ENCODE measurements at regions not wholly inside any gene's neighbourhood (a gene's known extent, or its start where the extent isn't known, plus 50 kb on each side); places are given as distances from the start of the nearest gene placed in this dataset.

DNA sequence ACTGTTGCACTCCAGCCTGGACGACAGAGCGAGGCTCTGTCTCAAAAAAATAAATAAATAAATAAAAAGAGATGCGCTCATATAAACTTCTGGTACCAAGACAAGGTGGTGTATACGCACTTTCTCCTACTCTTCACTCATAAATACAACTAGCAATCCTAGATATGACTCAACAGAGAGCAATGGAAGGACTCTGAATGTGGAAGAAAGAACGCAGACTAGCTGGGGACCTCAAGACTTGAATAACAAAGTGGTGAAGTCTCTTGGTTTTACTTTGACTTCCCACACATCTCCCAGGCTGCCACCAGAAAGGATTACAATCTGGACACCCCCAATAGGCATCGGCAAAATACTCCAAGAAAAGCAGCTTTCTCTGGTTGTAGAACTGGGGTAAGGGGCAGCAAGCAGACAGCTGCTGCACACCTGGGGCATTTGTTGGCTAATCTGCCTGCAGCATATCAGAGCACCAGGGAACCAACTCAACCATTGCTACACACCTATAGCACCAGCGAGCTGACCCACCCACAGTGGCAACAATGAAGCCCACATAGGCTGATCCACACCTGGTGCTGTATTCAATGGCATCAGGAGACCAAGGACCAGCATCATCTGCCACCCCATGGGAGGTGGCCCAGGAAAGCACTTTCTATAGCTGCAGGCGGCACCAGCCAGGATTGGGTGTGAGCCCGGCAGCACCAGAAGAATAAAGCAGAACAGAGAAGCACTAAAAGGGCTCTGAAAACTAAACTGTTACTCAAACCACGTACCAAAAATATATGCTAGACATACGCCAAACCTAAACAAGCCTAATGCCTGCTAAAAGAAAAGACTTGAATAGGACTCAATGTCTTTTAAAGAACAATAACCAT lies 1231.7 kb upstream of the TMEM132C start:
- H3K4me3 ChIP-seq (replicated peaks; ENCODE audit: low read depth, low read length), result no peak overlapping the region
- no peak for DNase-seq (ENCODE audit: extremely low read depth, low read depth)
- TF ChIP-seq, protein P1, sequence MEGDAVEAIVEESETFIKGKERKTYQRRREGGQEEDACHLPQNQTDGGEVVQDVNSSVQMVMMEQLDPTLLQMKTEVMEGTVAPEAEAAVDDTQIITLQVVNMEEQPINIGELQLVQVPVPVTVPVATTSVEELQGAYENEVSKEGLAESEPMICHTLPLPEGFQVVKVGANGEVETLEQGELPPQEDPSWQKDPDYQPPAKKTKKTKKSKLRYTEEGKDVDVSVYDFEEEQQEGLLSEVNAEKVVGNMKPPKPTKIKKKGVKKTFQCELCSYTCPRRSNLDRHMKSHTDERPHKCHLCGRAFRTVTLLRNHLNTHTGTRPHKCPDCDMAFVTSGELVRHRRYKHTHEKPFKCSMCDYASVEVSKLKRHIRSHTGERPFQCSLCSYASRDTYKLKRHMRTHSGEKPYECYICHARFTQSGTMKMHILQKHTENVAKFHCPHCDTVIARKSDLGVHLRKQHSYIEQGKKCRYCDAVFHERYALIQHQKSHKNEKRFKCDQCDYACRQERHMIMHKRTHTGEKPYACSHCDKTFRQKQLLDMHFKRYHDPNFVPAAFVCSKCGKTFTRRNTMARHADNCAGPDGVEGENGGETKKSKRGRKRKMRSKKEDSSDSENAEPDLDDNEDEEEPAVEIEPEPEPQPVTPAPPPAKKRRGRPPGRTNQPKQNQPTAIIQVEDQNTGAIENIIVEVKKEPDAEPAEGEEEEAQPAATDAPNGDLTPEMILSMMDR (IDR thresholded peaks at IDR 0.05; ENCODE audit: low read depth, low read length, missing control alignments), result no peak

DNA sequence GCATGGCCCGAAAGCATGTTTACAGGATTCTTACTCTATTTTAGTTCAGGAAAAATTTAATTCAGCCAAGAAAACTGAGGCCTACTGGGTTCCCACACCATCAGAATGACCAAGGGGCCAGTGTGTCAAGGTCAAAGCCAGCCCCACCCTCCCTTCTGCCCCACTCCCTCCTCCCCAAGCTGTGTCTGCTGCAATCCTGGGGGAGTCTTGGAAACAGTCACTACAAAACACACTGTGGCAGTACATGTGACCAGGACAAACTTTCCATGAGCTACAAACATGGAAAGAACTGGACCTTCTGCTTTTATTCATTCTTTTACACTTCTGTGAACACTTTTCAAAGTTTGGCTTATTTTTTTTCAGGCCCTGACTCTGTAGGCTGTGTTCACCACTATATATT lies 1228.8 kb upstream of the TMEM132C start:
- TF ChIP-seq, protein P1 (IDR thresholded peaks at IDR 0.05; ENCODE audit: low read depth, low read length, missing control alignments), result no peak
- H3K4me3 ChIP-seq (replicated peaks; ENCODE audit: low read depth, low read length), result no peak overlapping the region
- DNase-seq (ENCODE audit: extremely low read depth, low read depth), result no peak

DNA sequence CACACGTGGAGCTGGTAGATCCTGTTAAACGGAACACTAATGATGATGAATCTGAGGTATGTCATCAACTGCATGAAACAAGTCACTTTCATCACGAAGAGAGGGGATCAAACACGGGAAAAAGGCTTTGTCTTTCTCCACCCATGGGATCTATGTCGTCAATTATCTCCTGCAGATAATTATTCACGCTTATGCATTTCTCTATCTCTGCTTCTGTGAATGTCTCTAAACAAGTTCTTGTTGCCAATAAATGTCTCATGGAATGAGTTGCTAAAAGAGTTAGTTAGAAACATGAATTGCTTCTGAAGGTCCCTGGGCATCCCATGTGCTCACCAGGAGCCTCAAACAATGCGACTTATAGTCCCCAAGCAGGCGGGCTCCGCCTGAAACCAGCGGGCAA lies 1228.2 kb upstream of the TMEM132C start:
- TF ChIP-seq, protein P1 (IDR thresholded peaks at IDR 0.05; ENCODE audit: low read depth, low read length, missing control alignments), result no peak
- H3K4me3 ChIP-seq (replicated peaks; ENCODE audit: low read depth, low read length), result no peak overlapping the region
- no peak for DNase-seq (ENCODE audit: extremely low read depth, low read depth)

DNA sequence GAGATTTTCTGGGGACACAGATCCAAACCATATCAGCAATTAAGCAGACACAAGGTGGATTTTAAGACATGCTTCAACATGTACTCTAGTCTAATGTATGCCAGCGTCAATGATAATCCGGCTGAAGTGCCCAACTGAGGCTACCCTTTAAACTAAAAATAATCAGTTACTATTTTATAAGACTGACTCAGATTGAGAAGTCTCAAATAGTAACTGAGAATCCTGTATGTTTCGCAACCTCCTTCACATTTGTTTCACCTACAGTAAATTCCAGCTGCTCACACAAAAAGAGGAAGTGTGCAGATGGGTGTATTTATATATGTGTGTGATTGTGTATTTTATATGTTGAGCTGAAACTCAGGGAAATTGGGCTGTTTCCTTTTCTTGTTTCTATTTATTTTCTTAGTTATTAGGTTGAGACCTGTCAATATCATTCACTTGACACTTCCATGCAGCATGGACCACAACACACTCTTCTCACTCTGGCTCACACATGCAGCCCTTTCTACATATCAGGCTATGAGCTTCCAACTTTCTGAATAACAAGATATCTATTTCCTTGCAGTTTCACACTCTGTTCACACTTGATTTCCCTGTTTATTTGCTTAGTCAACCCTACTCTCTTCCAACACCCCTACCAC lies 1224.9 kb upstream of the TMEM132C start:
- DNase-seq (ENCODE audit: extremely low read depth, low read depth), result no peak
- H3K4me3 ChIP-seq (replicated peaks; ENCODE audit: low read depth, low read length), result no peak overlapping the region
- TF ChIP-seq, protein P1 (IDR thresholded peaks at IDR 0.05; ENCODE audit: low read depth, low read length, missing control alignments), result no peak

DNA sequence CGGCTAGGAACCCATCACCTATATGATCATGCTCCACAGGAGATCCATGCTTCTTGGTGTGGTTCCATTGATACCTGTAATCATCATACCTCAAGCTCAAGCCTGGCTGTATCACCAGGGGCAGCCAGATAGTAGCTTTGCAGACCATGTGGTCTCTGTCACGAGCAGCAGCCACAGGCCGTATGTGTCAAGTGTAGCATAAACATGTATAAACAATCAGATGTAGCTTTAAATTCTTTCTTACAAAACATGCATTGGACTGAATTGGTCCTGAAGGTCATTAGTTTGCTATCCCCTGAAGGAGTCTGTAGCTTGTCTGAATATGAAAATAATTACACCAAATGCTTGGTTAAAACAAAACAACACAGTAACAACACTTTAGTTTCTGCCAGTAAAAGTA lies 1223.2 kb upstream of the TMEM132C start:
- TF ChIP-seq, protein P1 (IDR thresholded peaks at IDR 0.05; ENCODE audit: low read depth, low read length, missing control alignments), result no peak
- H3K4me3 ChIP-seq (replicated peaks; ENCODE audit: low read depth, low read length), result no peak overlapping the region
- DNase-seq (ENCODE audit: extremely low read depth, low read depth), result no peak

DNA sequence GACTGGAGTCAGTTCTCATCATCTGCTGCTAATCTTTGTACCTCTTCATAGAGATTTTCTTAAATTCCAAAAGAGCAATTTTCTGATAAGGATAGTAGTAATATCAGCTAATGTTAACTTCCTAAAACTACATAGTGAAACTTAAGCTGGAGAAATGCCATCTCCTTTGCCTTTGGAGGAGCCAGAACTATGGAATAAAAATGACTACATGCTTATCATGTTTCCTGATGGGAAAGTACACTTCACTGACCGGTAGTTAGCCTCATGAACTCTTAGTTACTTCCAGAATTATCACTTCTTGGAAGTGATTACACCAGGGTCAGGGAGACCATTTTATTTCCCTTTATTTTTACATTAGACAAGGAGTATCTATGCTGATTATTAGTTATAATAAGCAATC lies 1222.1 kb upstream of the TMEM132C start:
- TF ChIP-seq, protein P1 (IDR thresholded peaks at IDR 0.05; ENCODE audit: low read depth, low read length, missing control alignments), result no peak
- no peak for DNase-seq (ENCODE audit: extremely low read depth, low read depth)

More for the DNA sequence above, 1222.1 kb upstream of the TMEM132C start:
- no peak overlapping the region for H3K4me3 ChIP-seq (replicated peaks; ENCODE audit: low read depth, low read length)
